Stimulated activated CD8-positive, alpha-beta memory T cell treated with anti-CD3 and anti-CD28 coated beads, Interleukin-4, amount 100 ng/mL, for 4 hours (primary cell): ENCODE measurements at regions not wholly inside any gene's neighbourhood (a gene's known extent, or its start where the extent isn't known, plus 50 kb on each side); places are given as distances from the start of the nearest gene placed in this dataset.

Experiments
- DNase-seq, 2 donors: peaks; one replicate each; pipeline ENCODE4 v3.0.0-alpha.2; 2020; ENCODE audit warnings: low read depth in 2 of 2, low spot score in 1 of 2

GRCh38 chr16:11401161-11402050 lies 56.1 kb downstream of the RMI2 start:
- no peak for DNase-seq

DNA sequence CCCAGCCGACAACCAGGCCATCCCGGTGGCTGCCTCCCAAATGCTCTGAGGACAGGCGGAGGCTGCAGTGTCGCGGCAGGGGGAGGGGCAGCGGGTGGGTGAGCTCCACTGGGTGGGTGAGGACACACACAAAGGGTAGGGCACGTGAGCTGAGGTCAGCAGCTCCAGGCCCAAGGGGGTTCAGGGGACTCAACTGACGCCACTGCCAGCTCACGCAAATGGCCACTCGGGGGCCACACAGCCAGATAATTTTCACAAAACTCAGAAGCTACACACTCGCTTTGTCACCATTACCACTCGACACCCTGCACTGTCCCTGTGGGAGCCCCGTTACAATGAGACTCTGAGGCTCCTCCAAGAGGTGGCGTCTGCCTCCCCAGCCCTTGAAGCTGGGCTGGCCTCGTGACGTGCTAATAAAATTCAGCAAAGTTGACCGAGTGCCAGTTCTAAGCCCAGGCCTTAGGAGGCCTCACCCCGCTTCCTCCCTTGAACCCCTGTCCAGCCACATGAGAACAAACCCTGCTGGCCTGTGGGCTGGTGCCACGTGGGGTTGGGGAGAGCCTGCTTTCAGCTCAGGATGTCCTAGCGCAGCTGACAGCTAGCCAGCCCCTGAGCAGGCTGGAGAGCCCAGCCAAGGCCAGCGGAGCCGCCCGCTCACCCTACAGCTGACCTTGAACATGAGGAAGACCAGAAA lies 56.9 kb downstream of the RMI2 start:
- DNase-seq = no peak

DNA sequence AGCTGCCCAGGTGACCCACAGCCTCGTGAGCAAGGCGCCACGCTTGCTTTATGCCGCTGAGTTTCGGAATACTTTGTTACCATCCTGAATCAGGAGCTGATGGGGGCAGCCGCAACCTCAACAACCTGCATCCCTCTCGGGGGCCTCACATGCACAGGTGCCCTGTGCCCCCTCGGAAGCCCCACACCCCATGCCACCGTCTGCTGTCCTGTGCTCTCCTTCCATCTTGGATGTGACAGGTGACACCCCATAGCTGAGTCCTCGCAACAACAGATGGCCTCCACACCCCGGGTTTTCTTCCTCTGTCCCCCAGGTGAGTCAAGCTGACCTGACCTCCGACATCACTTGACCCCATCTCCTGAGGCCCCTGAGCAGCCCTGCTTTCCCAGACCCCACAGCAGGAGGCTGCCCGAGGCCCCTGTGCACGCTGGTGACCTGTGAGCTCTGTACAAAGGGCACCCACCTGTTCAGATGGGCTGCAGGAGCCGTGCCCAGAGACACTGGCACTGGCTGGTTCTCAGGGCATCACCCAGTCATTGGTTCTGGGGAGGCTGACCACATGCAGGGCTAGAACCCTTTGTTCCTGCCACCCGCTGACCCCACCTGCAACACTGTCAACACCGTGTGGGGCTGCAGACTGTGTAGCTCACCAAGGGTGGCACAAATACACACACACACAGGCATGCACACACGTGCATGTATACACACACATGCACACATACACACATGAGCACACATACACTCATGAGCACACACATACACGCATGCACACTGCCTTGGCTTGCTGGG lies 57.7 kb downstream of the RMI2 start:
- DNase-seq = no peak

DNA sequence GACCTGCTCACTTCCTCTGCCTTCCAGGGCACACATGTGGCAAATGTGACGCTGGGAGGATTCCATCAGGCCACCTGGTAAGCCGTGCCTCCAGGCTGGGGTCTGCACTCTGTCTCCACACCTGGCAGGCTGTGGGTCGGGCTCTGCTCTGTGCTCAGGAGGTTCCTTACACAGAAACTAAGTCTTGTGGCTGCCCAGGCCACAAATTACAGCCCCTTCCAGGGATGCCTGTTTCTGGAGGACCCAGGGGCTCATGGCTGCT lies 58.2 kb downstream of the RMI2 start:
- no peak for DNase-seq

- DNase-seq = no peak
Observed at GRCh38 chr16:11403920-11404319, 58.7 kb downstream of the RMI2 start.

GRCh38 chr16:11404603-11405002 lies 59.3 kb downstream of the RMI2 start:
- DNase-seq = no peak

GRCh38 chr16:11405331-11406176 lies 60.3 kb downstream of the RMI2 start:
- peak in 1 of 2 donors; percentile 13 for DNase-seq

DNA sequence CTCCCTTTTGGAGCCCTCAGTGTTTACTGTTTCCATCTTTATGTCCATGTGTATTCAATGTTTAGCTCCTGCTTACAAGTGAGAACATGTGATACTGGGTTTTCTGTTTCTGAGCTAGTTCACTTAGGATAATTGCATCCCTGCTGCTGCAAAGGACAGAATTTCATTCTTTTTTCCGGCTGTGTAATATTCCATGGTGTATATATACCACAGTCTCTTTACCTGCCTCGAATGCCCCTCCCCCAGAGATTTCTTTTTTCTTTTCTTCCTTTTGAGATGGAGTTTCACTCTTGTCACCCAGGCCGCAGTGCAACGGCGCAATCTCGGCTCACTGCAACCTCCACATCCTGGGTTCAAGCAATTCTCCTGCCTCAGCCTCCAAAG lies 60.9 kb downstream of the RMI2 start:
- no peak for DNase-seq

DNA sequence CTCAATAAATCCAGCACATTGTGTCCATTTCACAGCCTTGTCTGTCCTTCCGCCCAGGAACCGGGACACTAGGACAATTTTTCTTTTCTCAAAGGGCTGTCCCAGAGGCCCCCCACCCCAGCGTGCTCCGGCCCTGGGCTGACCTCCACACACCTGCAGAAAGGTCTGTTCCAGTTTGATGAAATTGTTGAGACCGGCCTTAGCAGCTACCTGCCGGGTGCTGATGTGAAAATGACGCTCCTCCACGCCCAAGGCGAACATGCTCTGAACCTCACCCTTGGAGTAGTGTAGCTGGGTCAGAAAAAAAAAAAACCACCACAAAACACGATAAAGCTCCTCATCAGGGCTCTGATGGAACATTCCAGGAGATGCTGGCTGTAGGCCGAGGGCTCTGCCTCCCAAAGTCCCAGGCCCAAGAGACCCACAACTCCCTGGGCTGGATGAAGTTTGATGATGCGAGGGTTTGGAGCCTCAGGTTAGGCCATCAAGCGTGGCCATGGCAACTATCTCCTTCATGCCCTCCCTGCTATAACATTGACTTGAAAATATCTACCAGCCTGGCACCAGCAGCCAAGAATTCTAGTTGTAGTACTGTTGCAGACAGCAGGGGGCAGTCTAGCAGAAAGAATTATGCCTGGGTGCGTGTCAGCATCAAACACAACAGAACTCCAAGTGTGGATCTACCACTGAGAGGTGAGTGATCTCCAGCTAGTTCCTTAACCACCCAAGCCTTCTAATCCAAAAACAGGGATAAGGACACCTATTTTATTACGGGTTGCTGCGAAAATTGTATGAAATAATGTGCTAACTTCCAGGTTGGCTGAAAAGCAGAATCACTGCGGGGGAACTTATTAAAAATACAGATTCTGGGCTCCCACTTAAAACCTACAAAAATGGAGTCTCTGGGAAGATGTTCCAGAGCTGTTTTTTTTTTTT lies 62.1 kb downstream of the RMI2 start:
- DNase-seq = peak in 1 of 2 donors; percentile 17

GRCh38 chr16:11408216-11408615 lies 63.0 kb downstream of the RMI2 start:
- no peak for DNase-seq

- DNase-seq = no peak
Observed at GRCh38 chr16:11409398-11409797, 64.1 kb downstream of the RMI2 start.

- DNase-seq = no peak
Observed at GRCh38 chr16:11410376-11411058, 65.3 kb downstream of the RMI2 start.

DNA sequence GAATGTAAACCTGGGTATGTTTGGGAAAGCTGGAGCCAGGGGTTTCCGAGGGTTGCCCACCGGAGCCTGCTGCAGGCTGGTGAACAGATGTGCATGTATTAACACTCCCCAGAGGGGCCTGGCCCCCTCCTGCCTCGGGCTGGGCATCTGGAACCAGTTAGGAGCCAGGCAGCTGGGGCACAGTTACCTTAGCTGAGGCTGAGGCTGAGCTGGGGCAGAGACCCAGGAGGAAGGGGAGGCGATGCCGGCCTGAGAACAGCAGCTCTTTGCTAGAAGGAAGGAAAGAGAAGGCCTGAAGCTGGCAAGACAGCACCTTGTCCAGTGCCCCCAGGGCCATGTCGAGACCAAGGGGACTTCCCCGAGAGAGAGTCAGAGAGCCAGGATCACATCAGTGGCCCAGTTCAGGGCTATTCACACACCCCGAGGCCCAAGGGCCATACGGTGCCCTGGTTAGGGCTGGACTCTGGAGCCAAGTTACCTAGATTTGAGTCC lies 65.8 kb downstream of the RMI2 start:
- no peak for DNase-seq

GRCh38 chr16:11412175-11412904 lies 67.1 kb downstream of the RMI2 start:
- DNase-seq = no peak

DNA sequence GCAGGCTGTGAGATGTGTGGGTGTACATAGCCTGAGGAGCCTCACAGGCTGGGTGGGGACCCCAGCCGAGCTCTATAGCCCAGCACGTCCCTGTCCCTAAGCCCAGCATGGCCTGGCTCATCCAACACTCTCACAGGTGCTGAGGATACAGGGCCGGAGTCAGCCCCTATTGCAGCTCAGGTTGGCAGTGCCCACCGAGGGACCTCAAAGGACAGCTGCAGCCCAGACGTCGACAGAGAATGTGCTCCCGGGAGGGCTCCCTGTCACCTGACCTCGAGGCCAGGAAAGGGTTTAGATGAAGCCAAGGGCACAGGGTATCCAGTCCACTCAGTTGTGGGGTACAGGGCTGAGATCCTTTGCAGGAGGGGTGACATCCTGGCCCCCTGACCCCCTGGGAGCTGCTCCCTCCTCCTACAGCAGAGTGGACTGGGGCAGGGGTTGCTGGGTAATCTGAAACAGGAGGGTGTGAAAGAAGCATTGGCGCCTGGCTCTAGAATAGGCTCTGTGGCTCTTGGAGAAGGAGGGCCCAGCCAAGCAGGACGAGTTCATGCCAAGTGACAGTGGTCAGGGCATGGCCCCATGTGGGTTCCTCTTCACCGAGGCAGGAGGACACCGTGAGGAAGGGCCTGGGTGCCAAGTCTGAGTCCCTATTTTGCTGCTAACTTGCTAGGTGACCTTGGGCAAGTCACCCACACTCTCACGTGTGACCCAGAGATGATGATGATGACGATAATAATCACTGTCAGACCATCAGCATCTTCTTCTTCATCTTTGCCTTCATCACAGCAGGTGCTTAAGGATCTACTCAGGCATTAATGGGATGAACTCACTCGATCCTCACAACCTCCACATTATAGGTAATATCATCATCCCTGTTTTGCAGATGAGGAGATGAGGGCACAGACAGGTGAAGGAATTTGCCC lies 68.0 kb downstream of the RMI2 start:
- DNase-seq = no peak

DNA sequence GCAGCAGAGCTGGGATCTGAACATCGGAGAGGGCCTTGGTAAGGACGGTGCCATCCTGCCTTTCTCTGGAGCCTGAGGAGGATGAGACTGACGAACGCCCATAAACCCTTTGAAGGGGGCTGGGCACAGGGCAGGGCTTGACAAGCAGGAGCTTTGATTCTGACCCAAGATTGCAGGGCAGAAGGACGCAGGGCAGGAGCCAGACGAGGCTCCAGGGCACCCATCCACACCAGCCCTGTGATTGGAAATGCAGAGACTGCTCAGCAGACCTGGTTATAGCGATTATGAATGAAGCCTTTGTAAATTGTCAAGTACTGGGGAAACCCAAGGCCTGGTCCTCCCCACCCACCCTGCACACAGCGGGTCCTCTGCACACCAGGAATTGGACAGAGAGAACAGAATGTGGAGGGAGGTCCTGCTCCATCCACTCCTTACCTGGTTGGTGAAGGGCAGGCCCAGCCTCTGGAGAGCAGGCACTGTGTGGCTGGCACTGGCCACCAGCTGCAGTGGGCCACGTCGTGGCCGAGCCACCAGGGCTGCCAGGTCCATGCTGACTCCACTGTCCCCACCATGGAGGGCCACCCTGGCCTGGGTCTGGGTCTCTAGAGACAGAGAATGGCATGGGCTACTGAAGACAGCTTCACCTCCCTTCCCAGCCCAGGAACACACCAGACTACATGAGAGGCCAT lies 68.8 kb downstream of the RMI2 start:
- DNase-seq = no peak
